ENCODE measurements at regions not wholly inside any gene's neighbourhood (a gene's known extent, or its start where the extent isn't known, plus 50 kb on each side); places are given as distances from the start of the nearest gene placed in this dataset.

DNA sequence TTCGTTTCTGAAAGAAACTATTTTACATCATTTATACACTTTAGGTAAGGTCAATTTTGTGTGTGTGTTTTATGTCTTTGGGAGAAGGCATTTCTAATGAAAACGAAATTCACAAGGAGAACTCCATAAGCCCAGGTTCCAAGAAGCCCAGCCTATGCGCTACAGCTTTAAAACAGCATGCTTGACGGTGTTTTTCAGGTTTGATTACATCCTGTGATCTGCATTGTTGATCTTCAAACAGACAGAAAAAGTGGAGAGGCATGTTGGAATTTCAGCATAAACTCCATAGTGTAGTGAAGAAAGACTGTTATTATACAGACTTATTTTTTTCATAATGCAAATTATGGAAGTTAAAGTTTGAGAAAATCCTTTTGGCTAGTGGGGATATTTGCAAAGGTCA, 187.6 kb downstream of the TEX36 start:
- Histone ChIP-seq H3K4me3 (no peak overlapping the region), H3K27me3 (no peaks in the 10 kb centered on the region), H3K27ac (no peak overlapping the region), H3K4me1 (no peaks in the 10 kb centered on the region), H3K9ac (ENCODE audit: low read depth in 2 of 2, low read length in 2 of 2) (no peak overlapping the region), H3K36me3 (no peaks in the 10 kb centered on the region), H3K9me3 (no peaks in the 10 kb centered on the region)
- TF ChIP-seq, protein P1, sequence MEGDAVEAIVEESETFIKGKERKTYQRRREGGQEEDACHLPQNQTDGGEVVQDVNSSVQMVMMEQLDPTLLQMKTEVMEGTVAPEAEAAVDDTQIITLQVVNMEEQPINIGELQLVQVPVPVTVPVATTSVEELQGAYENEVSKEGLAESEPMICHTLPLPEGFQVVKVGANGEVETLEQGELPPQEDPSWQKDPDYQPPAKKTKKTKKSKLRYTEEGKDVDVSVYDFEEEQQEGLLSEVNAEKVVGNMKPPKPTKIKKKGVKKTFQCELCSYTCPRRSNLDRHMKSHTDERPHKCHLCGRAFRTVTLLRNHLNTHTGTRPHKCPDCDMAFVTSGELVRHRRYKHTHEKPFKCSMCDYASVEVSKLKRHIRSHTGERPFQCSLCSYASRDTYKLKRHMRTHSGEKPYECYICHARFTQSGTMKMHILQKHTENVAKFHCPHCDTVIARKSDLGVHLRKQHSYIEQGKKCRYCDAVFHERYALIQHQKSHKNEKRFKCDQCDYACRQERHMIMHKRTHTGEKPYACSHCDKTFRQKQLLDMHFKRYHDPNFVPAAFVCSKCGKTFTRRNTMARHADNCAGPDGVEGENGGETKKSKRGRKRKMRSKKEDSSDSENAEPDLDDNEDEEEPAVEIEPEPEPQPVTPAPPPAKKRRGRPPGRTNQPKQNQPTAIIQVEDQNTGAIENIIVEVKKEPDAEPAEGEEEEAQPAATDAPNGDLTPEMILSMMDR (IDR thresholded peaks at IDR 0.05): no peak
- intact Hi-C loops (cut with DNase I): no loop called here
- no peak for DNase-seq

DNA sequence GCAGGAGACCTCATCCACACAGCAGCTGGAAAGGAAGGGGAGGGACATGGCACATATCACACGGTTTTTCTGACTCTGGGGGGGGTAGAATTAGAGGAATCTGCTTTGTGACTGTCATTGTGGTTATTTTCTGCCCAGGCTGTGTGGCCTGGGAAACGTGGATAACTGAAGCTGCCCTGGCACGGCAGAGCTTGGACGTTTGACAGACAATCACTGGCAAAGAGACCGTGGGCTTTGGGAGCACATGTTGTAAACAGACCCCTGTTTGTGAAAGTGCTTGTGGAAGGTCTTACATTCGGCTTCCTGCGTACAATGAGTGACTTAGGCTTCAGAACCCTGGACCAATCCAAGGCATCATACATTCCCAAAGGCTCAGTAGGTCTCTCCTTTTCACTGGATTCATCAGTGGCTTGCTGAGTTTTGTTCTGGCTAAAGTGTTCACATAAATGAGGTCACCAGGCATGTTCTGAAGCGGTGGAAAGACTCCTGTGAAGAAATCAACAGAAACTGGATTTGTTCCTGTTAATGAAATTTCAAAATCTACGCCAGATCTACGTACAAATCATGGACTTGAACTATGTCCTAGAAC, 188.2 kb downstream of the TEX36 start:
- H3K4me1 ChIP-seq: no peaks in the 10 kb centered on the region
- H3K27me3 ChIP-seq: no peaks in the 10 kb centered on the region
- intact Hi-C loops (cut with DNase I): no loop called here
- no peaks in the 10 kb centered on the region for H3K36me3 ChIP-seq
- no peak overlapping the region for H3K9ac ChIP-seq (ENCODE audit: low read depth in 2 of 2, low read length in 2 of 2)
- H3K9me3 ChIP-seq: no peaks in the 10 kb centered on the region
- no peak overlapping the region for H3K27ac ChIP-seq
- DNase-seq: no peak
- TF ChIP-seq, protein P1 (IDR thresholded peaks at IDR 0.05): no peak
- no peak overlapping the region for H3K4me3 ChIP-seq

DNA sequence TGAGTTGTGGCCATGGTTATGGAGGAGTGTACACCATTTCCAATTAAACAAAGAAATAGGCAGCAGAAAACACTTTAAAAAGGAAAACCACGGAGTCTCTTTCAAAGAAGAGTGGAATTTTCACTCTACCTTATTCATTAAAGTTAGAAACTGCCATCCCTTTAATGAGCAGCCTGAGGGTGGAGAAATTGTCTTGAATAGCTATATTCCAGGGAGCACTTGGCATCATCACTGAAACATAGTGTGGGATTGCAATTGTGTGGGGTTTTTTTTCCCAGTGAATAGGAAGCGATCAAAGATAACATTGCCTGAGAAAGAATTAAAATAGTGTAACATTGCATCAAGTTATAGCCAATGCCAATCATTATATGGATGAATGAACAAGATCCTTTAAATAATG, 191.6 kb downstream of the TEX36 start:
- intact Hi-C loops (cut with DNase I): no loop called here
- Histone ChIP-seq H3K36me3 (no peaks in the 10 kb centered on the region), H3K4me3 (no peak overlapping the region), H3K27ac (no peak overlapping the region), H3K9ac (ENCODE audit: low read depth in 2 of 2, low read length in 2 of 2) (no peak overlapping the region), H3K9me3 (no peaks in the 10 kb centered on the region), H3K27me3 (no peaks in the 10 kb centered on the region), H3K4me1 (no peaks in the 10 kb centered on the region)
- TF ChIP-seq, protein P1 (IDR thresholded peaks at IDR 0.05): no peak
- DNase-seq: no peak

DNA sequence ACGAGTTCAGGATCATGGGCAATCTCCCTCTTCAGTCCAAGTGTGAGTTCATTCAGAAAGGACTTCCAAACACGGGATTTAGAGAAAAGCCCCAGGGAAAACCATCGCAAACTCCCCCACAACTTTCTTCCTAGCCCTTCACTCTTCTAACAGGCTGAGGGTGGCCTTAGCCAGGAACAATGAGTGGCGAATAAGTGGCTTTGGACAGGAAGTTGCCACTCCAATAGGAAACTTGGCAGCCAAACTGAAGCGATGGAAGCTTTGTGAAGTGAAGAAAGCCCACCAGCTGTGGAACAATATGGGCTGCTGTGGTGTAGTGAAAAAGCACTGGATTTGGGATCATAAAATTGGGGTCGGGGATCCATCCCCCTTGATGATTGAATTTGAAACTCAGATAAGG, 193.2 kb downstream of the TEX36 start:
- DNase-seq: no peak

DNA sequence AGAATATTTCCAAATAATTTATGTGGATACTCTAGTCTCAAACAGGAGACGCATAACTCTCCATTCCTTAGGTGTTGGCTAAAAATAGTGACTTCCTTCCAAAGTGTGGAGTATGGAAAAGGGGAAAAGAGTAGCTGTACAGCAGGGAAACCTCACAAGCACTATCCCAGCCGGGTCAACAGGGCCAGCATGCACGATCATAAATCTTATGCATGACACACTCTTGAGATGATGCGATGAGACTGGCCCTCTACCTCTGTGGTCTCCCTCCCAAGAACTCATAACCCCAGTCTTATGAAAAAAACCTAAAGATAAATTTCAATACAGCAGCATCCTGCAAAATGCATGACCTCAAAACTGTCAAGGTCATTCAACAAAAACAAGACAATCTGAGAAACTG, 197.3 kb downstream of the TEX36 start:
- Histone ChIP-seq H3K27ac (no peak overlapping the region), H3K4me3 (no peak overlapping the region), H3K27me3 (no peaks in the 10 kb centered on the region), H3K9me3 (no peaks in the 10 kb centered on the region), H3K9ac (ENCODE audit: low read depth in 2 of 2, low read length in 2 of 2) (no peak overlapping the region), H3K36me3 (no peaks in the 10 kb centered on the region), H3K4me1 (no peaks in the 10 kb centered on the region)
- intact Hi-C loops (cut with DNase I): no loop called here
- TF ChIP-seq, protein P1 (IDR thresholded peaks at IDR 0.05): no peak
- no peak for DNase-seq

More for the DNA sequence above, 193.2 kb downstream of the TEX36 start:
- TF ChIP-seq, protein P1 (IDR thresholded peaks at IDR 0.05): no peak
- Histone ChIP-seq H3K9ac (ENCODE audit: low read depth in 2 of 2, low read length in 2 of 2) (no peak overlapping the region), H3K36me3 (no peaks in the 10 kb centered on the region), H3K27ac (no peak overlapping the region), H3K9me3 (no peaks in the 10 kb centered on the region), H3K4me1 (no peaks in the 10 kb centered on the region), H3K27me3 (no peaks in the 10 kb centered on the region), H3K4me3 (no peak overlapping the region)
- intact Hi-C loops (cut with DNase I): no loop called here

All from colonic mucosa (tissue), 4 donors.